ENCODE measurements at regions not wholly inside any gene's neighbourhood (a gene's known extent, or its start where the extent isn't known, plus 50 kb on each side); places are given as distances from the start of the nearest gene placed in this dataset.

DNA sequence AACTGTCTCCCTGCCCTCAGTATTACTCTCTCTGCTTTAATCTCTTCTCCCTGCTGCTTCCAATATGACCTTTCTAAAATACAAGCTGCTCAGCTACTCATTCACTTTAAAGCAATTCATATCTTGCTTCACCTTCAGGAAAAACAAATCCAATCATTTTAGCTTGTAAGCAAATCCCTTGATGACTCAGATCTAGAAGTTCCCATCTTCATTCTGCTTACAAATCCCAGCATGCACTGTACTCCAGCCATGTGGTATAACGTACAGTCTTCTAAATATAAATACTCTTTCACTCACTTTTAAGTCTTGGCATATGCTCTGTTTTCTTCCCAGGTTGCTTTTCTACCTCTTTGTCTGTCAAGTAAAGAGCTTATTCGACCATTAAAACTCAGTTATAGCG lies 1009.1 kb upstream of the SEMA6D start:
- no peak overlapping the region for H3K14ac ChIP-seq (ENCODE audit: insufficient read depth, low read length)
- Mint-ChIP-seq H3K9me3 (peaks cover 0 to 10% of the 10 kb centered on the region in 2 experiments; a peak in 3 of 5 replicates), H3K36me3 (ENCODE audit: insufficient read depth in 1 of 3, low read depth in 3 of 3) (peaks cover 0 to 7% (median 2%) of the 10 kb centered on the region in 3 experiments; a peak in 1 of 7 replicates), H3K27ac (no peak overlapping the region), H3K27me3 (ENCODE audit: low read depth) (no peaks in the 10 kb centered on the region), H3K4me1 (no peaks in the 10 kb centered on the region), H3K4me3 (no peak overlapping the region)
- no peak overlapping the region for H2BK12ac ChIP-seq (ENCODE audit: insufficient read length, low read depth, low read length)
- H2BK120ac ChIP-seq (ENCODE audit: low read depth, low read length, poor library complexity, severe bottlenecking): no peak overlapping the region
- H3K23ac ChIP-seq (ENCODE audit: insufficient read length, low read depth, low read length): no peak overlapping the region
- no peak overlapping the region for H3K27ac ChIP-seq (ENCODE audit: insufficient read length, low read depth, low read length)
- H2BK20ac ChIP-seq (ENCODE audit: low read depth, low read length, poor library complexity, severe bottlenecking): no peak overlapping the region
- H3K23me2 ChIP-seq (ENCODE audit: insufficient read length, low read depth, low read length, poor library complexity, severe bottlenecking): no peaks in the 10 kb centered on the region
- no peak overlapping the region for H2AFZ ChIP-seq (ENCODE audit: low read length)
- no peak overlapping the region for H4K8ac ChIP-seq (replicated peaks; ENCODE audit: insufficient read length, low read depth, low read length)
- no peaks in the 10 kb centered on the region for H3K9me3 ChIP-seq (ENCODE audit: control insufficient read depth, low read depth, low read length)
- H3K4ac ChIP-seq (ENCODE audit: low read depth, low read length): no peak overlapping the region
- H3K4me1 ChIP-seq (ENCODE audit: insufficient read depth, low read length): no peaks in the 10 kb centered on the region
- H3K18ac ChIP-seq (ENCODE audit: insufficient read length, low read depth, low read length): no peak overlapping the region
- no peaks in the 10 kb centered on the region for H4K20me1 ChIP-seq (ENCODE audit: control insufficient read depth, insufficient read depth, insufficient read length)
- no peak overlapping the region for H2AK5ac ChIP-seq (ENCODE audit: insufficient read length, low read length)
- H3K27me3 ChIP-seq (ENCODE audit: insufficient read depth, low read length): no peaks in the 10 kb centered on the region
- no peak overlapping the region for H3K9ac ChIP-seq (ENCODE audit: extremely low read depth, insufficient read length, low read length)
- H2BK5ac ChIP-seq (ENCODE audit: insufficient read length, low read length): no peak overlapping the region
- WGBS (ENCODE audit: extremely low coverage, insufficient read length, low lambda C conversion rate): no CpG with 5 or more reads among the region's 3 CpGs
- H3K79me1 ChIP-seq (ENCODE audit: insufficient read depth, low read depth, low read length, poor library complexity, severe bottlenecking): no peaks in the 10 kb centered on the region
- H4K91ac ChIP-seq (ENCODE audit: insufficient read length, low read depth, low read length): no peak overlapping the region
- no peak overlapping the region for H3K4me2 ChIP-seq (ENCODE audit: insufficient read depth, insufficient read length, low read length)
- no peak for DNase-seq
- no peak overlapping the region for H4K5ac ChIP-seq (ENCODE audit: insufficient read length, low read depth, low read length)
- H2BK15ac ChIP-seq (ENCODE audit: low read depth, low read length): no peak overlapping the region
- TF ChIP-seq, protein P1, sequence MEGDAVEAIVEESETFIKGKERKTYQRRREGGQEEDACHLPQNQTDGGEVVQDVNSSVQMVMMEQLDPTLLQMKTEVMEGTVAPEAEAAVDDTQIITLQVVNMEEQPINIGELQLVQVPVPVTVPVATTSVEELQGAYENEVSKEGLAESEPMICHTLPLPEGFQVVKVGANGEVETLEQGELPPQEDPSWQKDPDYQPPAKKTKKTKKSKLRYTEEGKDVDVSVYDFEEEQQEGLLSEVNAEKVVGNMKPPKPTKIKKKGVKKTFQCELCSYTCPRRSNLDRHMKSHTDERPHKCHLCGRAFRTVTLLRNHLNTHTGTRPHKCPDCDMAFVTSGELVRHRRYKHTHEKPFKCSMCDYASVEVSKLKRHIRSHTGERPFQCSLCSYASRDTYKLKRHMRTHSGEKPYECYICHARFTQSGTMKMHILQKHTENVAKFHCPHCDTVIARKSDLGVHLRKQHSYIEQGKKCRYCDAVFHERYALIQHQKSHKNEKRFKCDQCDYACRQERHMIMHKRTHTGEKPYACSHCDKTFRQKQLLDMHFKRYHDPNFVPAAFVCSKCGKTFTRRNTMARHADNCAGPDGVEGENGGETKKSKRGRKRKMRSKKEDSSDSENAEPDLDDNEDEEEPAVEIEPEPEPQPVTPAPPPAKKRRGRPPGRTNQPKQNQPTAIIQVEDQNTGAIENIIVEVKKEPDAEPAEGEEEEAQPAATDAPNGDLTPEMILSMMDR (conservative IDR thresholded peaks at IDR 0.05): no peak
- H3K79me2 ChIP-seq (ENCODE audit: insufficient read depth, low read length): no peaks in the 10 kb centered on the region
- H3K56ac ChIP-seq (ENCODE audit: insufficient read length, low read depth, low read length): no peak overlapping the region
- H3T11ph ChIP-seq (ENCODE audit: low read length): no peak overlapping the region

Data from H9 (cell line).